ENCODE measurements at regions not wholly inside any gene's neighbourhood (a gene's known extent, or its start where the extent isn't known, plus 50 kb on each side); places are given as distances from the start of the nearest gene placed in this dataset.

DNA sequence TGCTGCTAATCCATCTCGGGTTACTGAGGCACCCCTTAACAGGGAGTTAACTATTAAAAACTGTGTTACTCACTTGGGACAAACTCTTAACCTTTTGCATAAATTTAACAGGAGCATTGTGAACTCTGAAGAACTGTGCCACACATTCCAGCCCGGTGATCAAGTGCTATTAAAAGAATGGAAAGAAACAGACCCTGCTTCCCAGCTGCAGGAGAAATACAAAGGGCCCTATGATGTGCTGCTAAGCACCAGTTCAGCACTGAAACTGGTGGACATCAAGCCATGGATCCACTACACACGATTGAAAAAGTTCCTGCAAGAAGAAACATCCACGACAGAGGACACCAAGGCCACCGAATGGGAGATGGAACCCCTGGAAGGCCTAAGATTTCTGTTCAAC lies 114.7 kb upstream of the PLCL2 start:
- no peak for TF ChIP-seq SUZ12 (IDR thresholded peaks at IDR 0.05; ENCODE audit: extremely low read depth, insufficient read depth, insufficient read length)
- TF ChIP-seq ZNF274 (IDR thresholded peaks at IDR 0.05; ENCODE audit: low read depth, low read length) = no peak

Data from NT2/D1 (cell line).